Activated naive CD8-positive, alpha-beta T cell treated with anti-CD3 and anti-CD28 coated beads, Interleukin-2, amount 10 ng/mL, durations not matched to agents 7 days and 5 days (primary cell): ENCODE measurements at regions not wholly inside any gene's neighbourhood (a gene's known extent, or its start where the extent isn't known, plus 50 kb on each side); places are given as distances from the start of the nearest gene placed in this dataset.

Experiments used
- ATAC-seq: fragments of 150-1000 bp; cut with Tn5 transposase; one replicate; pipeline ENCODE4 v1.10.0; 2021; ENCODE audit warnings: low read depth, moderate library complexity
- POLR2A ChIA-PET: fragments of 350-600 bp; sonication (Branson Sonifier 250); formaldehyde crosslinking; loops from one replicate; lab custom pipeline; 2021; ENCODE audit warnings: antibody characterized with exemption; lab: Charles Lee
- DNase-seq: peaks from one replicate; pipeline ENCODE4 v3.0.0; 2021
- H3K27ac Mint-ChIP-seq: one replicate; pipeline ENCODE4 v1.8.0; 2022; ENCODE audit warnings: mild to moderate bottlenecking, mixed read lengths
- H3K27me3 Mint-ChIP-seq: one replicate; pipeline ENCODE4 v1.8.0; 2022; ENCODE audit warnings: mild to moderate bottlenecking, moderate library complexity, mixed read lengths
- H3K36me3 Mint-ChIP-seq: one replicate; pipeline ENCODE4 v1.8.0; 2021; ENCODE audit warnings: mild to moderate bottlenecking, mixed read lengths
- H3K4me1 Mint-ChIP-seq: one replicate; pipeline ENCODE4 v1.8.0; 2021; ENCODE audit warnings: mixed read lengths
- H3K4me3 Mint-ChIP-seq: one replicate; pipeline ENCODE4 v1.8.0; 2022; ENCODE audit warnings: mild to moderate bottlenecking, moderate library complexity, mixed read lengths
- H3K9me3 Mint-ChIP-seq: one replicate; pipeline ENCODE4 v1.8.0; 2021; ENCODE audit warnings: mixed read lengths

GRCh38 chr2:129892773-129893172 lies 86.7 kb upstream of the RAB6C start:
- POLR2A ChIA-PET: no interaction called here
- Mint-ChIP-seq H3K9me3 (no peaks in the 10 kb centered on the region), H3K4me1 (no peaks in the 10 kb centered on the region), H3K36me3 (no peaks in the 10 kb centered on the region), H3K4me3 (no peak overlapping the region), H3K27ac (no peak overlapping the region), H3K27me3 (no peaks in the 10 kb centered on the region)
- DNase-seq (no peak), ATAC-seq (no peak)

GRCh38 chr2:129893244-129893643 lies 86.2 kb upstream of the RAB6C start:
- Mint-ChIP-seq H3K4me1 (no peaks in the 10 kb centered on the region), H3K9me3 (no peaks in the 10 kb centered on the region), H3K27me3 (no peaks in the 10 kb centered on the region), H3K27ac (no peak overlapping the region), H3K36me3 (no peaks in the 10 kb centered on the region), H3K4me3 (no peak overlapping the region)
- no peak for DNase-seq
- POLR2A ChIA-PET: no interaction called here
- ATAC-seq: no peak

- Mint-ChIP-seq H3K4me3 (no peak overlapping the region), H3K4me1 (no peaks in the 10 kb centered on the region), H3K36me3 (no peaks in the 10 kb centered on the region), H3K27ac (no peak overlapping the region), H3K9me3 (no peaks in the 10 kb centered on the region), H3K27me3 (no peaks in the 10 kb centered on the region)
- POLR2A ChIA-PET: no interaction called here
- ATAC-seq: no peak
- no peak for DNase-seq
Observed at GRCh38 chr2:129894616-129895015, 84.8 kb upstream of the RAB6C start.

- H3K4me1 Mint-ChIP-seq: no peaks in the 10 kb centered on the region
- H3K27me3 Mint-ChIP-seq: no peaks in the 10 kb centered on the region
- POLR2A ChIA-PET: no interaction called here
- H3K27ac Mint-ChIP-seq: no peak overlapping the region
- DNase-seq: no peak
- H3K36me3 Mint-ChIP-seq: no peaks in the 10 kb centered on the region
- H3K9me3 Mint-ChIP-seq: no peaks in the 10 kb centered on the region
- no peak for ATAC-seq
- H3K4me3 Mint-ChIP-seq: no peak overlapping the region
Observed at GRCh38 chr2:129895061-129895460, 84.4 kb upstream of the RAB6C start.

GRCh38 chr2:129895526-129896082 lies 83.9 kb upstream of the RAB6C start:
- no peak overlapping the region for H3K27ac Mint-ChIP-seq
- peaks cover 4% of the 10 kb centered on the region for H3K27me3 Mint-ChIP-seq
- no peaks in the 10 kb centered on the region for H3K9me3 Mint-ChIP-seq
- no peaks in the 10 kb centered on the region for H3K4me1 Mint-ChIP-seq
- no peaks in the 10 kb centered on the region for H3K36me3 Mint-ChIP-seq
- no peak for DNase-seq
- POLR2A ChIA-PET: no interaction called here
- no peak for ATAC-seq
- H3K4me3 Mint-ChIP-seq: no peak overlapping the region

GRCh38 chr2:129896226-129897100 lies 83.0 kb upstream of the RAB6C start:
- Mint-ChIP-seq H3K9me3 (no peaks in the 10 kb centered on the region), H3K27me3 (peaks cover 5% of the 10 kb centered on the region), H3K36me3 (no peaks in the 10 kb centered on the region), H3K4me1 (no peaks in the 10 kb centered on the region), H3K27ac (no peak overlapping the region), H3K4me3 (no peak overlapping the region)
- ATAC-seq (no peak), DNase-seq (no peak)
- POLR2A ChIA-PET: no interaction called here

- Mint-ChIP-seq H3K27ac (no peak overlapping the region), H3K27me3 (peaks cover 6% of the 10 kb centered on the region), H3K4me3 (no peak overlapping the region), H3K4me1 (no peaks in the 10 kb centered on the region), H3K36me3 (no peaks in the 10 kb centered on the region), H3K9me3 (no peaks in the 10 kb centered on the region)
- DNase-seq: no peak
- ATAC-seq: no peak
- POLR2A ChIA-PET: no interaction called here
Observed at GRCh38 chr2:129901754-129902415, 77.6 kb upstream of the RAB6C start.

GRCh38 chr2:129902731-129903585 lies 76.5 kb upstream of the RAB6C start:
- Mint-ChIP-seq H3K9me3 (no peaks in the 10 kb centered on the region), H3K4me1 (peaks cover 2% of the 10 kb centered on the region), H3K27me3 (peaks cover 11% of the 10 kb centered on the region), H3K27ac (no peak overlapping the region), H3K4me3 (no peak overlapping the region), H3K36me3 (no peaks in the 10 kb centered on the region)
- POLR2A ChIA-PET: no interaction called here
- DNase-seq (no peak), ATAC-seq (no peak)

- H3K4me1 Mint-ChIP-seq: peaks cover 2% of the 10 kb centered on the region
- DNase-seq: no peak
- POLR2A ChIA-PET: no interaction called here
- H3K27me3 Mint-ChIP-seq: peaks cover 11% of the 10 kb centered on the region
- no peak overlapping the region for H3K27ac Mint-ChIP-seq
- H3K4me3 Mint-ChIP-seq: no peak overlapping the region
- no peaks in the 10 kb centered on the region for H3K9me3 Mint-ChIP-seq
- no peak for ATAC-seq
- H3K36me3 Mint-ChIP-seq: no peaks in the 10 kb centered on the region
Observed at GRCh38 chr2:129903586-129904425, 75.7 kb upstream of the RAB6C start.

GRCh38 chr2:129904532-129905446 lies 74.7 kb upstream of the RAB6C start:
- Mint-ChIP-seq H3K27ac (no peak overlapping the region), H3K4me1 (peaks cover 2% of the 10 kb centered on the region), H3K36me3 (no peaks in the 10 kb centered on the region), H3K4me3 (no peak overlapping the region), H3K27me3 (peaks cover 11% of the 10 kb centered on the region), H3K9me3 (no peaks in the 10 kb centered on the region)
- no peak for DNase-seq
- no peak for ATAC-seq
- POLR2A ChIA-PET: no interaction called here

GRCh38 chr2:129905664-129906081 lies 73.8 kb upstream of the RAB6C start:
- H3K9me3 Mint-ChIP-seq: no peaks in the 10 kb centered on the region
- H3K36me3 Mint-ChIP-seq: no peaks in the 10 kb centered on the region
- H3K27me3 Mint-ChIP-seq: peaks cover 6% of the 10 kb centered on the region
- no peak for ATAC-seq
- POLR2A ChIA-PET: no interaction called here
- no peak overlapping the region for H3K27ac Mint-ChIP-seq
- H3K4me3 Mint-ChIP-seq: no peak overlapping the region
- no peak for DNase-seq
- H3K4me1 Mint-ChIP-seq: peaks cover 2% of the 10 kb centered on the region
